Endothelial cell of umbilical vein (primary cell): ENCODE measurements at regions not wholly inside any gene's neighbourhood (a gene's known extent, or its start where the extent isn't known, plus 50 kb on each side); places are given as distances from the start of the nearest gene placed in this dataset.

Experiments used
- BruUV-seq: library from RNA; stranded (reverse); fragments of 400-500 nt; replicated peaks from 2 replicates; lab custom pipeline; 2021; lab: Mats Ljungman, UMichigan
- CTCF ChIA-PET: fragments of 300-600, 350-600 bp; sonication (Branson Sonifier 250); formaldehyde crosslinking; loops from one replicate; lab custom pipeline; 2021; ENCODE audit warnings: antibody characterized with exemption, inconsistent platforms; lab: Charles Lee
- POLR2A ChIA-PET: fragments of 300-600, 350-600 bp; sonication (Branson Sonifier 250); formaldehyde crosslinking; loops from one replicate; lab custom pipeline; 2021; ENCODE audit warnings: antibody characterized with exemption, inconsistent platforms; lab: Charles Lee
- DNase-seq: peaks from one replicate; pipeline ENCODE4 v3.0.0-alpha.2; 2011; ENCODE audit warnings: low read depth, low spot score
- FAIRE-seq: peaks from 2 replicates; lab custom pipeline; 2011; peaks lifted over from hg19 to GRCh38; lab: Jason Lieb, UNC
- H2AFZ ChIP-seq: 2 replicates; pipeline ENCODE4 v1.6.0; 2012; ENCODE audit warnings: low read depth, low read length, control low read depth, inconsistent platforms
- H3K27ac ChIP-seq: 2 replicates; pipeline ENCODE4 v1.5.1; 2011; ENCODE audit warnings: low read depth, mild to moderate bottlenecking, control low read depth, low read length, moderate library complexity; ENCODE audit not compliant: insufficient read depth
- H3K27me3 ChIP-seq, 2 experiments: 2 replicates each; pipeline versions ENCODE4 v1.6.0 to v1.6.1; 2011; ENCODE audit warnings: low read length in 2 of 2, mixed read lengths in 1 of 2; ENCODE audit not compliant: control insufficient read depth in 2 of 2, insufficient read depth in 2 of 2
- H3K36me3 ChIP-seq, 2 experiments: 2 replicates in 1 of 2; 3 replicates in 1 of 2; pipeline ENCODE4 v1.5.1; 2011; ENCODE audit warnings: low read length in 2 of 2, mild to moderate bottlenecking in 1 of 2, moderate library complexity in 1 of 2; ENCODE audit not compliant: control insufficient read depth in 2 of 2, insufficient read depth in 2 of 2; ENCODE audit errors: extremely low read depth in 1 of 2
- H3K4me1 ChIP-seq: 3 replicates; pipeline ENCODE4 v1.5.1; 2011; ENCODE audit warnings: mild to moderate bottlenecking, low read length; ENCODE audit not compliant: control insufficient read depth, insufficient read depth; ENCODE audit errors: extremely low read depth
- H3K4me2 ChIP-seq: 2 replicates; pipeline ENCODE4 v1.6.1; 2011; ENCODE audit warnings: low read length, control low read depth, mixed read lengths; ENCODE audit not compliant: insufficient read depth
- H3K4me3 ChIP-seq, 3 experiments: fragments of 200-600 bp in 1 of 3; sonication (generic), shearing (Covaris generic) in 1 of 3; replicated peaks in 1 of 3; 2 replicates each; pipeline ENCODE4 v1.5.1; 2011 to 2016; ENCODE audit warnings: control low read depth in 3 of 3, low read length in 3 of 3, mild to moderate bottlenecking in 2 of 3, inconsistent platforms in 1 of 3, low read depth in 1 of 3, moderate library complexity in 1 of 3; ENCODE audit not compliant: insufficient read depth in 1 of 3
- H3K79me2 ChIP-seq: 2 replicates; pipeline ENCODE4 v1.6.0; 2012; ENCODE audit warnings: low read length, inconsistent platforms; ENCODE audit not compliant: control insufficient read depth, insufficient read depth
- H3K9ac ChIP-seq: replicated peaks from 2 replicates; pipeline ENCODE3; 2011; ENCODE audit warnings: low read length, control low read depth; ENCODE audit not compliant: insufficient read depth; ENCODE audit errors: extremely low read depth
- H3K9me1 ChIP-seq: replicated peaks from 3 replicates; pipeline ENCODE4 v1.6.0; 2011; ENCODE audit warnings: mild to moderate bottlenecking, low read length; ENCODE audit not compliant: control insufficient read depth, insufficient read depth; ENCODE audit errors: extremely low read depth
- H3K9me3 ChIP-seq: replicated peaks from 2 replicates; pipeline ENCODE4 v1.5.1; 2012; ENCODE audit warnings: low read length, inconsistent platforms; ENCODE audit not compliant: control insufficient read depth, insufficient read depth
- H4K20me1 ChIP-seq: replicated peaks from 2 replicates; pipeline ENCODE3; 2011; ENCODE audit warnings: mild to moderate bottlenecking, low read length; ENCODE audit not compliant: control insufficient read depth, insufficient read depth; ENCODE audit errors: extremely low read depth
- CTCF ChIP-seq, 2 donors: IDR thresholded peaks; 1 replicate in 1 of 2; 2 replicates in 1 of 2; pipeline ENCODE4 v1.5.1; 2011; ENCODE audit warnings: low read length in 2 of 2, mild to moderate bottlenecking in 2 of 2, moderate library complexity in 2 of 2, control low read depth in 1 of 2, inconsistent platforms in 1 of 2, low read depth in 1 of 2; ENCODE audit not compliant: insufficient read depth in 1 of 2; ENCODE audit errors: extremely low read depth in 1 of 2
- EZH2 ChIP-seq: IDR thresholded peaks from 2 replicates; pipeline ENCODE4 v1.6.1; 2012; ENCODE audit warnings: borderline replicate concordance, low read depth, mild to moderate bottlenecking, moderate library complexity, low read length, inconsistent platforms; ENCODE audit not compliant: severe bottlenecking
- FOS ChIP-seq: IDR thresholded peaks from 2 replicates; pipeline ENCODE4 v1.6.1; 2011; ENCODE audit warnings: mild to moderate bottlenecking, low read length, moderate library complexity, borderline replicate concordance; ENCODE audit not compliant: insufficient read depth
- GATA2 ChIP-seq: IDR thresholded peaks from 2 replicates; pipeline ENCODE4 v1.7.0; 2011; ENCODE audit warnings: low read depth, mild to moderate bottlenecking, moderate library complexity, mixed read lengths, low read length; ENCODE audit not compliant: insufficient read length, insufficient read depth
- JUN ChIP-seq: IDR thresholded peaks from 2 replicates; pipeline ENCODE4 v1.6.1; 2011; ENCODE audit warnings: borderline replicate concordance, low read depth; ENCODE audit not compliant: insufficient read length, insufficient read depth
- MYC ChIP-seq: IDR thresholded peaks from one replicate; pipeline ENCODE4 v1.6.1; 2011; ENCODE audit warnings: mild to moderate bottlenecking, low read depth, low read length
- POLR2A ChIP-seq: IDR thresholded peaks from 2 replicates; pipeline ENCODE4 v1.6.1; 2012; ENCODE audit warnings: low read depth, mild to moderate bottlenecking, control low read depth, low read length
- POLR2AphosphoS5 ChIP-seq: IDR thresholded peaks from 2 replicates; pipeline ENCODE4 v1.6.1; 2012; ENCODE audit warnings: low read depth, mild to moderate bottlenecking, control low read depth, low read length, moderate library complexity; ENCODE audit not compliant: insufficient read depth
- dilution Hi-C: fragments of 300-500 bp; cut with MboI; formaldehyde crosslinking; loops from one replicate; pipeline ENCODE4 v1.15.0; 2019; ENCODE audit warnings: low sequenced_read_pairs; ENCODE audit not compliant: extremely low pct_ligation_motif_present
- intact Hi-C: fragments of 100-400 bp; cut with micrococcal nuclease; formaldehyde crosslinking; loops from one replicate; pipeline ENCODE4 v1.10.0; 2022
- TF ChIP-seq, protein P1 (sequence below): IDR thresholded peaks from 2 replicates; pipeline ENCODE4 v1.6.1; 2011; ENCODE audit not compliant: insufficient read depth, insufficient read length

DNA sequence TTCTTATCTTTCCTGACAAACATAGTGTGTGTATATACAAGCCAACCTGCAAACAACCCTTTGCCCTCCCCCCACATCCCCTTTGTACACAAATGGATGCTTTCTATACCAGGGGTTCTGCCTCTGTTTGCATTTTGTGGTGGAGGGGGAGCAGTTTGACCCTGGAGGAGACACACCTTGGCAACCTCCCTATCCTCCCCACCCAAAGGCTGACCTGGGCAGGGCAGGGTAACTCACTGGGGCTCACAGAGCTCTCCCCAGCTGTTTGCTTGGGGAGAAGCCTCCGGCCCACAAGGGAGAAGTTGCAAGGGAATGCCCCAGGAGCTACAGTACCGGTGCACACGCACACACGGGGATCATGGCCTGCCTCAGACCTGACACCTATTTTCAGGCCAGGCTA is 372.6 kb downstream of the BCOR start:
- H4K20me1 ChIP-seq: no peaks in the 10 kb centered on the region
- no TSS peak for BruUV-seq
- H3K27me3 ChIP-seq: no peaks in the 10 kb centered on the region
- TF ChIP-seq POLR2AphosphoS5 (no peak), EZH2 (no peak), MYC (no peak), CTCF (IDR thresholded peaks at IDR 0.05; ENCODE audit: extremely low read depth in 1 of 2, insufficient read depth in 1 of 2, low read depth in 1 of 2, low read length in 2 of 2) (no peak), POLR2A (no peak), JUN (no peak), GATA2 (no peak), FOS (no peak)
- TF ChIP-seq, protein P1, sequence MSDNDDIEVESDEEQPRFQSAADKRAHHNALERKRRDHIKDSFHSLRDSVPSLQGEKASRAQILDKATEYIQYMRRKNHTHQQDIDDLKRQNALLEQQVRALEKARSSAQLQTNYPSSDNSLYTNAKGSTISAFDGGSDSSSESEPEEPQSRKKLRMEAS: no peak
- H3K27ac ChIP-seq: no peak overlapping the region
- DNase-seq: no peak
- no peak overlapping the region for H3K9ac ChIP-seq
- H3K9me3 ChIP-seq: no peaks in the 10 kb centered on the region
- no peak for FAIRE-seq
- H3K4me3 ChIP-seq: no peak overlapping the region
- ChIA-PET POLR2A (no interaction called here), CTCF (interaction anchor here (2.4 kb wide), 1 partner anchor 20 kb away, joined by 7 read pairs; no protein-coding TSS in a partner anchor)
- H3K4me2 ChIP-seq: no peak overlapping the region
- dilution Hi-C loops (no loop called here), intact Hi-C loops (loop anchor here (5.0 kb wide), 1 partner anchor 38 kb away; no protein-coding TSS in a partner anchor)
- H3K36me3 ChIP-seq: no peaks in the 10 kb centered on the region
- H2AFZ ChIP-seq: no peak overlapping the region
- no peaks in the 10 kb centered on the region for H3K9me1 ChIP-seq
- H3K79me2 ChIP-seq: no peaks in the 10 kb centered on the region
- peaks cover 35% of the 10 kb centered on the region for H3K4me1 ChIP-seq
